ENCODE measurements at regions not wholly inside any gene's neighbourhood (a gene's known extent, or its start where the extent isn't known, plus 50 kb on each side); places are given as distances from the start of the nearest gene placed in this dataset.

- no peak for DNase-seq
Measured at GRCh38 chr20:18972251-18972876, 158.8 kb downstream of the SCP2D1 start.

GRCh38 chr20:18973529-18974173 lies 160.1 kb downstream of the SCP2D1 start:
- no peak for DNase-seq

GRCh38 chr20:18974660-18975059 lies 161.1 kb downstream of the SCP2D1 start:
- DNase-seq = no peak

- DNase-seq = no peak
Measured at GRCh38 chr20:18977441-18977840, 163.9 kb downstream of the SCP2D1 start.

DNA sequence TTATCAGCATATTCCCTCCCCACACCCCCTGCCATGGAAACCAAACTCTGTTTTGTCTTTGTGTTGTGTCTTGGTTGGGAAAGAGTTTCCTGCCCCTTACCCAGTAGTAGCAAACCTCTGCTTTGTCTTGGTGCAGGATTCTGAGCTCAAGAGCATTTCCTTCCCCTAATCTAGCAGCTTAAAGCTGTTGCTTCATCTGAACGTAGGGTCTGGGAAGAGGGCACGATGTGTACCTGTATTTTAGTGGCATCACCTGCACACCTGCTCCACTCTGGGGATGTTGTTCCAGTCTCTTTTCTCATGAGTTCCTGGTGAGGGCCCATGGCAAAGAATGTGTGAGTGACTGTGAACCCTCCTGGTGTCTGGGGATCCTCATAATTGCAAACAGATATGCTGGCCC lies 164.7 kb downstream of the SCP2D1 start:
- DNase-seq = no peak

- no peak for DNase-seq
Measured at GRCh38 chr20:18979132-18979531, 165.5 kb downstream of the SCP2D1 start.

DNA sequence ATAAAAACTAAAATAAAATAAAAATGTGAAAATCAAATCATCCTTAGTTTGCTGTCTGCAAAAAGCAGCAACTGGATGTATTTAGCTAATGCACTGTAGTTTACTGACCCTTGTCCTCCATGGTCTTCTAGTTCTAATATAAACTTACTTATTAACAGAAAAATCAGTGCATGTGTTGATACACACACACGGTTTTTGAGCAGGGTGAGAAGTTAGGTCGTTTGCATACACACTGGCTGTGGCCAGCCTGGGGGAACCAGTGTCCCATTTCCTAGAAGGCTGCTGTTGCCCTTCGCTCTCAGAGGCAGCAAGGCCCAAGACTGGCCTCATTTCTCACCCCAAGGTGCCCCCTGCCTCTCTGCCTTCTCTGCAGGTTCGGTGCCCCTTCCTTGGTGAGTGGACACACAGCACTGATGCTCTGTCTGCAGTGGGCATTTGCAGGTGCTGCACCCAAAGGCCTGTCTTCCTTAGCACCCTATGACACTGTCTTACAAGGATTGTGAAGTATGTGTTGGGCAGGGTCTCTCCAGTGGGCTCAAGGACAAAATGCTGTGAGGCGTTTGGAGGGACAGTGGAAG lies 168.5 kb downstream of the SCP2D1 start:
- DNase-seq = no peak

DNA sequence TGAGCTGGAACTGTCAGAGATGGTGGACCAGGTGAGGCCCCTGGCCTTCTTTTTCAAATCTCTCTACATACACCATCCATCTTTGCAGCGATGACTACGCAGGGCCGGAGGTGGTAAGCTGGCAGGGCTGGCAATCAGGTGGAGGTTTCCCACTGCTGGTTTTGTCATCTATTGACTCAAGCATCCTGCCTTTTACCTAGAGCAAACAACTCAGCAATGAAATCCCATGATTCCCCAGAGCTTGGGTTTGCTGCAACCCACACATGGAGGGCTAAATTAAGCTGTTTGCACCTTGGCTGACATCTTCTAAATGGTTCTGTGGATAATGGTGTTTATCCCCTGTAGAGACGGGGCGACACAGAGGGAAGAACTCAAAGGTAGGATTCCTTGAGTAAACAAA lies 170.2 kb downstream of the SCP2D1 start:
- no peak for DNase-seq

DNA sequence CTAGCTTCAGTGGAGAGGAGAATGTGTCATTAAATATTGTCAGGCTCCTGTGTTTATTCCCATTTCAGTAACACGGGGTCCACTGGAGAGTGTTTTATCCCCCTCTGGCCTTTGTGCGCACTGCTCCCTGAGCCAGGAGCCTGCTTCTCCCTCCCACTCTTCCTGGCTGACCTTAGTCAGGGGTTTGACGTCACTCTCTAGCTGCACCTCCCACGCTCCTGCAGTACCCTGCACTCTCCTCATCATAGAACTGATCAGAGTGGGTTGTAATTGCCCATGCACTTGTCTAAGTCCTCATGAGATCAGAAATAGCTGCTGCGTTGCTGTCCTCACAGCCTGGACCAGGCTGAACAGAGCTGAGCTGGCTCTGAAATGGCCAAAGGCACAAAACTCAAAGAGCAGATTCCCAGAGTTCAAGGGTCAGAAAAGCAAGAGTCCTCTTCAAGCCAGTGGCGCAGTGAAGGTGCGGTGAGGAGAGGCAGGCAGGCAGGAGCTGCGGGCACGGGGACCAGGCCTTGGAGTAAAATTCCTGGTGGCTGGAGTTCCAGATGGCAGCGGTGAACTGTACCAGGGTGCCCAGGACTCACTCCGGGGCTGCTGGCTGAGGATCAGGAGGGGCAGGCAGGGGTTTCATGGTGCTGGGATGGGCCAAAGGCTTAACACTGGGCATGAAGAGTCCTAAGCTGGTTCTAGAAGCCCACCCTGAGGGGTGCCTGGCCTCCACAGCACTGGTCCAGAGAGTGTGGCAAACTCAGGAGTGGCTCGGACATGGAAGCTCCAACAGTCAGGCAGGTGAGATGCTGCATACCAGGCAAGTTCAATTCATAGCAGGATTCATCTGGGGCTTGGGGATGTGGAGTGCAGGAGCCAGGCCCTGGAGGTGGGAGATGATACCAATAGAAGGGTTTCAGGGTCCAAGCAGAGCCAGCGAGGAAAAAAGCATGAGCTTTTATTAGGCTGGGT lies 170.9 kb downstream of the SCP2D1 start:
- DNase-seq = no peak

DNA sequence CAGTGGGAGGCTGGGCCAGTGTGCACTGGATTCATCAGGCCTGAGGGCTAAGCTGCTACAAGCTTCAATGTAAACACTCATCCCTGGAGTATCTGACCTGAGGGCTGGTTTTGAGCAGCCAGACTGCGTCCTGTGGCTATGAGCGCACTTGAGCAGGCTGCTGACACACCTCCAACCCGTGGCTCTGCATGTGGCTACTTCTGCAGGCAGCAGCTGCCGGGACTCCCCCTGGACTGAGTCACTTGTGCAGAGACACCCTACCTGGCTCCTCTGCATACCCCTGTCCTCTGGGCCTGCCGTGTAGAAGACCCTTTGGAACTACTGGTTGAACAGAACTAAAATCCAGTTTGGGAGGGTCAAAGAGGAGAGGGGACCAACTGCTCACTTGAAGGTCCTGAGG lies 172.0 kb downstream of the SCP2D1 start:
- no peak for DNase-seq

DNA sequence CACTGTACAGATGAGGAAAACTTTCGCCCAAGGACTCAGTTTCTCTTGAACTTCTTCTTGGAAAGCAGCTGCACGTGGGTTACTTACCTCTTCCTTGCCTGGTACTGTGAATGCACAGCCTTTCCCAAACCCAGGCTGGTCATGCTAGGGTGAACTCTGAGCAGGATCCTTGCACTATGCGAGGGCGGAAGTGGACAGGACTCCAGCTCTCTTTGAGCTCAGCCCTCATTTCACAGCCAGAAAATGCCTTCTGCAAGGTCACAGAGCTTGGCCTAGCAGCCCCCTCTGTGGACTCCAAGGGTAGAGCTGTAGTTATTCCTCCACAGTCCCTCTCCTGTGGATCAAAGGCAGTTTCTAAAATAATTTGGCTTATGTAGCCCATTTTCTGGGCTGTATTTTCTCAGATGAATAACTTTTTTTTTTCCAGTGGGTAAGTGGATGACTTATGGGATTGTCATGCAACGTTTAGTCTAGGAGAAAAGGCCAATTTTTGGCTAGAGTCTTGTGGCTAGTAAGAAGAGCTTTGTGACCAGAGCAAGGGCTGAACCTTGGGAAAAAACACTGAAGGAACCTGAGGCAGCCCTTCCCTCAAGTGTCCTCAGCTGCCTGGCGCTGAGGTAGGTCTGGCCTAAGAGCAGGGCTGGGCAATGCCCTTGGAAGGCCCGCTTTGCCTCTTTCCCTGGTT lies 172.7 kb downstream of the SCP2D1 start:
- DNase-seq = no peak

GRCh38 chr20:18986895-18987580 lies 173.5 kb downstream of the SCP2D1 start:
- no peak for DNase-seq

DNA sequence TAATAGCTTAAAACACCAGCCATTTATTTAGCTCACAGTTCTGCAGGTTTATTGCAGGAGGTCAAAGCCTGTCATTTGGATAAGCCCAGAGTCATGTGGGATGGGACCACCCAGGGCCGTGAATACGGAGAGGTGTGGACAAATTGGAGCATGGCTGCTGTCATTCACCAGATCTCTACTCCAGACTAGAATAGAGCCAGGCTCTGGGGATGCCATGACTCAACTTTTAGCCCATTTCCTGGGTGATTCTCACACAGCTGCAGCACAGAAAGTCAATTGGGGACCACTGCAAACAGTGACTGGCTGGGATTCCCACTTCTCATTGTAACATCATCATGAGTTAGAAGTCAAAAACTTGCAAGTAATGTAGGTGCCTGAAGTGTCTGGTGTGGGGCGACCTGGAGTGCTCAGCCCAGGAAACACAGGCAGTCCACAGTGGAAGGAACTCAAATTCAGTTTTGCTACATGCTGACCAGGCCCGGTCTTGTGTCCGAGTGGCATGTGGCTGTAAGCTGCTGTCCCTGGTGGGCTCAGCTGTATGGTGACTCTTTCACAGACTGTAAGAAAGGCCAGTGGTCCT lies 174.3 kb downstream of the SCP2D1 start:
- DNase-seq = no peak

- DNase-seq = no peak
Measured at GRCh38 chr20:18988701-18989100, 175.1 kb downstream of the SCP2D1 start.

DNA sequence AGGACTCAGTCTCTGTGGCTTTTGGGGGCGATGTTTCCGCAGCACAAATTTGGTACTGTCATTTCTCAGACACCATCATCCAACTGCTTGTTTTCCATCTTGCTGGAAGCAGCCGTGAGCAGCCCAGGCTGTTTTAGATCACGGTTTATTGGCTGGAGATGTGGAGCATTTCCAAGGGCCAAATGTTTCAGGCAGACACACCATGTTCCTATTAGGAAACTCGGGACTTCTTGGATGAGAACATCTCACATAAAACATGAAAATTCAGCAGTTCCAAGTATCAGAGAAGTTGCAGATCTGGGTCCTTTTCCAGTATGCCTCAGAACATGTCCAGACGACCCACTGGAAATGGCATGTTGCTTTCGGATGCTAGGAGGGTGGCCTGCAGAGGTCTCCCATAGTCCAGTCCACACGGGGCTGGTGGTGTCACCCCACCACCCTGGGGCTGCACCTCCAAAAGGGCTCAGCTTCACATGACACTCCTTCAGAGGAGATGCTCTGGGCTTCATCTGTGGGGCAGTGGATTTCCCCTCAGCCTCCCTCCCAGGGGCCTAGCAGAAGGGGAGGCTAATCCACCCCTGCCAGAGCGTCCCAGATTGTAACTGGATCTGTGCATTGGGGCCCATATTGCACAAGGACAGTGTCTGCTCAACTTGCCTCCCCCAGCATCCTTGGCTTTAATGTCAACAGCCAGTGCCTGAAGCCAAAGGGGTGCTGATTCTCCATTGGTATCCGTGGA lies 176.3 kb downstream of the SCP2D1 start:
- peak; percentile 35 for DNase-seq

DNA sequence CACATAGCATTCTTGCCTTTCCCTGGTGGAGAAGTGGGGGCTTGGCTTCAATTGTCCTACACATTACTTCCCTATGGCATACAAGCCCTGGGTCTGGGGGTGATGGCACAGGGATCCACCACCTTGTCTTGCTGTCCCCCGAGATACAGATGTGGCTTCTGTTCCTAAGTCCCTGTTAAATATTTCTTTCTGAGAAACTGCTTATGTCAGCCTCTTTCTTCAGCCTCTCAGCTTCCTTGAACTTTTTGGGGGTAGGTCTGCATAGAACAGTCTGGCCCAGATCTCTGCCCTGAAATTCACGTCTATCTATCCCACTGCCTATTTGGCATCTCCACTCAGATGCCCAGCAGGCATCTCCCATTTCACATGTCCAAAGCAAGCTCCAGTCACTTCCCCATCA lies 177.4 kb downstream of the SCP2D1 start:
- DNase-seq = no peak

DNA sequence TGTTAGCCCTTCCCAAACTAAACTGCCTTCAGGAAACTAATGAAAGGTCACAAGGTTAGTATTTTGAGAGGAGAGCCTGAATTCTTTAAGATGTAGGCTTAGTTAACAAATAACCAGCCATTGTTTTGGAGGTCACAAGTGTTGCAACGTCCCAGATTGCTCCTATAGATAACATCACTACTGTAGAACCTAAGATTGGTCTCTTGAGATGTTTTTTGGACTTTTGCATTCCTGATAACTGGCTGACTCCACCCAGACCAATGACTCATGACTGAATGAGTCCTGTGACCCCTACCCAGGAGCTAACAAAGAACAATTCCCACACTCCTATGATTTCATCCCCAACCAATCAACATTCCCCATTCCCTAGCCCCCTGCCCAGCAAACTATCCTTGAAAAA lies 178.8 kb downstream of the SCP2D1 start:
- DNase-seq = no peak

- DNase-seq = no peak
Measured at GRCh38 chr20:18995455-18995854, 181.9 kb downstream of the SCP2D1 start.

DNA sequence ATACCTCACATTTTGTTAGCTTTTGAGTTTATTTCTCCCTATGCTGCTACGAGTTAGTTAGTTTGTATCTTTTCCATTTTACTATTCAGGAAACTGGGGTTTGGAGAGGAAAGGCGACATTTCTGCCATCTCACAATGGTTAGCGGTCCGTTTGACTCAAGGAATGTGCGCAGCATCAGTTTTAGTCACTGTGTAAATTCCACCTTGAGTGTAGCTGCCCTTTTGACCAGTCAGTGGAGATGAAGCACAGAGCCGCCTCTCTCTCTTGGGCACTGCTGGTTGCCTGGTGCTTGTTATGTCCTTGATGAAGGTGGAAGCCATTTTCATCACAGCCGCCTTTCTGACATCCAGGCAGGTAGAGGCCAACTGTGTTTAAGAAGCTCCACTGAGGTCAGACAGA lies 185.5 kb downstream of the SCP2D1 start:
- no peak for DNase-seq

GRCh38 chr20:19000078-19000477 lies 186.5 kb downstream of the SCP2D1 start:
- no peak for DNase-seq

- no peak for DNase-seq
Measured at GRCh38 chr20:19001177-19001576, 187.6 kb downstream of the SCP2D1 start.
